Activated CD4-positive, alpha-beta T cell treated with anti-CD3 and anti-CD28 coated beads, Interleukin-10, Interleukin-2, amounts not matched to agents 100 ng/mL and 50 ng/mL, durations not matched to agents 16 hours and 8 hours (primary cell): ENCODE measurements at regions not wholly inside any gene's neighbourhood (a gene's known extent, or its start where the extent isn't known, plus 50 kb on each side); places are given as distances from the start of the nearest gene placed in this dataset.

Experiments used
- DNase-seq: peaks from one replicate; pipeline ENCODE4 v3.0.0-alpha.2; 2020

DNA sequence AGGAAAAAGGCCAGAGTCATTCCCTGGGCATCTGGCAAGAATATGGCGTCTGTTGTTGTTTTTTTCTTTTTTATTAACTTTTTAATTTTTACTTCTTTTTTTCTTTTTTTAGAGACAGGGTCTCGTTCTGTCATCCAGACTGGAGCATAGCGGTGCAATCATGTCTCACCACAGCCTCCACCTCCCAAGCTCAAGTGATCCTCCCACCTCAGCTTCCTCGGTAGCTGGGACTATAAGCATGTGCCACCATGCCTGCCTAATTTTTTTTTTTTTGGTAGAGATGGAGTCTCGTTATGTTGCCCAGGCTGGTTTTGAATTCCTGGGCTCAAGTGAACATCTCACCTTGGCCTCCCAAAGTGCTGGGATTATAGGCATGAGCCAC is 54.0 kb upstream of the PRDM11 start:
- no peak for DNase-seq

DNA sequence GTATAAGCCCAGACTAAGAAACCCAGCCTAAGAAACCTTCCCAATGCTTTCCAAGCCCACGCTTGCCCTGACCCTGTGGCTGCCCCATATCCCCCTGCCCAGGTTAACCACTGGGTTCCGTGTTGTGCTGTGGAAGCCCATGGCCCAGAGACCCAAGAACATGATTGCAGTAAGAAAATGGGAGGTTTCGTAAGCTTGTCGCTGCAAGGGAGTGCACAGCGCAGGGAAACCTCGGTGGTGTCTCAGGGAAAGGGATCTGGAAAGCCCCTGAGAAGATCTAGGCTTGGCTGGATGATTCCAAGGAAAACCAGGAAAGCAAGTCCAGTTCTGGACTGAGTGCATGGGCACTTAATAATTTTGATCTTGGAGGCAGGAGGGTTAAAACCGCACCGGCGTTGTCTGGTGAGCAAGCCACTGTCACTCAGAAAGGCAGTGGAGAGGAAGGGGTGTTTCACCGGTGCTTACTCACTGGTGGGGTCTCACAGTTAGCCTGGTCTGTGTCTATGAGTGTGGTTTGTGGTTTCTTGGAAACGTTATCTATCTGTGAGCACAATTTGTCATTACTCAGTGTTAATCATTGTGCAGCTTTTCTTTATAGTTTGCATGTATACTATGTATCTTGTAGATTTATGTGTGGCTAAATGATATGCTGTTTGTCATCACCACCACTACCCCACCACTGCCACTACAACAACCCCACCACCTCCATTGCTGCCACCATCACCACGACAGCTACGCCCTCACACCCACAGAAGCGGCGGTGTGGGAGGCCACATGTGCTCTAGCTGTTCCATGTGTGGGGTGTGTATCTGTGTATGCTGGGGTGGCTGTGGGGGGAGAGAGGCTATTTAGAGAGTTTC is 53.3 kb upstream of the PRDM11 start:
- DNase-seq = peak; percentile 32

DNA sequence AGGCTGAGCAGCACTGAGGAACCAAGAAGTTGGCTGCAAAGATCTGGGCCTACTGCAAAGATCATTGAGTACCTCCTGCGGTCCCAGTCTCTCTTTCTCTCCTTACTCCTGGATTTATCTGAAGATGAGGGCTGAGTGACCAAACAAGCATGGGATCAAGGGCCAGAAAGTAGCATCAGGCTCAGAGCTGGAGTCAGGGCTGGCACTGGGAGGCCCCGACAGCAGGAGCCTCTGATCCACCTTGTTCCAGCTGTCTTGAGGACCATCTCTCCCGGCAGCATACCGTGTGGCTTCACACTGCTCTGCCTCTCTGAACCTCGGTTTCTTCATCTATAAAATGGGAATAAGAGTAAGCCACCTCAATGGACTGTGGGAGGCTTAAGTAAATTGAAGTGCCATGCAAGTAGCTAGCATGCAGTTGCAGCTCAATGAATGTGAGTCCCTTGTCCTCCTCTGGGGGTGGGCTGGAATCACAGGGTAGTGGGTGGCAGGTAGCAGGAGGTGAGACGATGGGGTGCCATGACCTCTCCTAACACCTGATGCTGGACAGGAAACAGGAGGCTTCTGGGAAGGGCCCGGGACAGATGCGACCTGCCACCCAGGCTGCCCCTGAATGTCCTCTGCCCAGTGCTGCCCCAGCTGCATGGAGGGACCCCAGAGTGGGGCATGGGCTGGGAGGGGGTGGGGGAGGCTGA is 52.5 kb upstream of the PRDM11 start:
- DNase-seq = no peak

DNA sequence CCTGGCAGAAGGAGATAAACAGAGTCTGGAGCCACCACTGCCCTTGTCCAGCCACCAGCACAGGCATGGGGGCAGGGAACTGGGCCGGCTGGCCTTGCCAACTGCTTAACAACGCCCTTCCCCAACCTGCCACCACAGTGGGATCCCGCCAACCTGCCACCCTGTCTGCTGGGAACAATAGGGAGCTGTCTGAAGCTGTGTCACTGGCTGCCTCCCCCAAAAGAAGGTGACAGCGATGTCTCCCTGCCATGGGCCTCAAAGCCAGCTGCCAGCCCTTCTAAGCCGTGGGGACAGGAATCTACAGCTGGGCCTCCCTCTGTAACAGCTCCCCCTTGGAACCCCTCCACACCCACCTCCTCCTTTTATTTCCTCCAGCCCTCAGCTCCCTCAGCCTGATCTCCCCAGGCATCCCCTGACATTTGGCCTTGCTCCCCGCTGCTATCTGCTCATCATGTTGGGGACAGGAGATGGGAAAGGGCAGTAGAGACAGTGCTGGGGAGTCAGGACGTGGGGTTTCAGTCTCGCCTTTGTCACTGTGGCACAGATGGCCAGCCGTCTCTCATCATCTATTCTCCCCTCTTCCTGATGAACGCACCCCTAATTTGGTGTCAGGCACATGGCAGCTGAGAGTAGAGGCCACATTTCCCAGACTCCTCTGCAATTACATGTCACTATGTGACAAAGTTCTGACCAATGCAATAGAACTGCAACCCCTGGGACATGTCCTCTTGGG is 51.3 kb upstream of the PRDM11 start:
- DNase-seq = no peak

DNA sequence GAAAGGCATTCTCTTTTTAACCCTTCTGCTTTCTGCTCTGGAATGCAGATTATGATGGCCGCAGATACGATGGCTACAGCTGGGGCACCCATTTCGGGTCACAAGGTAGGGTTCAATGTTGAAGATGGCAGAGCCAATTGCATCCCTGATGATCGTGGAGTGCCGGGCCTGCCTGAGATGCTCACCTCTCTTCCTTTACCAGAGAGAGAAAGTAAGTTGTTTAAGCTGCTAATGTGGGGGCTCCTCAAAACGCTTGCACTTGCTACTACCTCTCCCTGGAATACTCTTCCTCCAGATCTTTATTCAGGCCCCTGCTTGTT is 50.8 kb upstream of the PRDM11 start:
- no peak for DNase-seq

DNA sequence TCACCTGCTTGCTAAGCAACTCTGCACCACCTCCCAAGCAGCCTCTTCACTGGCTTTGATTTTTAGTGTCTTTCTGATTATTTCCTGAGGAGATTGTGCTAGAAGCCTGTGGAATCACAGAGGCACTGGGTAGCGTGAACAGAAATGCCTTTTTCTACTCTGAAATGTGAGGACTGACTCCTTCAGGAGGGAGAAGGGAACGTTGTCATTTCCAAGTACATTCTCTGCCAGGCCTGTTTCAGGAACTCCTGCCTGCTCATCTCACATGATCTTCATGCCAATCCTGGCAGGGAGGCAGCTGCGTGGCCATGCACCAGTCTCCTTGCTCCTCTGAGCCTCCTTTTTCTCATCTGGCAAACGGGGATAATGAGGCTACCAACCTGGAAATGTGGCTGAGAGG is 49.8 kb upstream of the PRDM11 start:
- no peak for DNase-seq
